ENCODE measurements at regions not wholly inside any gene's neighbourhood (a gene's known extent, or its start where the extent isn't known, plus 50 kb on each side); places are given as distances from the start of the nearest gene placed in this dataset.
"Not testable (repeated sequence)": the region's sequence is repeated elsewhere in the genome, so short reads cannot be mapped to it uniquely, and the experiment has no call there.

DNA sequence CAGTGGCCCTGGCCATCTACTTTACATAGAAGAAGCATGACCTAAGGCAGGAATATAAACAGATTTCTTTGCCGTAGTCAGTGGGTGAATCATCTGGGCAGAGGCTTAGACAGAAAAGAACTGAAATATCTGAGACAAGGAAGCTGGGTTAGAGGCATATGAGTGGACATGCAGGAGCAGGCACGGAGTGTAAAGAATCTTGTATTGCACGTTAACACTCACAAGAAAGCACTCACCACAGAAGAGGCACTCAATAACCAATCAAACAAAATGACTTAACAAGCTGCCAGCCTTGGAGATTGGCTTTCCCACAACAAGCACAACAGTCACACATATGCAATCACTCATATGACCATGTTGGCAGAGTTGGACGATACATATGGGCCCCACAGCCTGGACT lies 364.9 kb downstream of the FOXD4L5 start:
- not testable (repeated sequence) for DNase-seq

DNA sequence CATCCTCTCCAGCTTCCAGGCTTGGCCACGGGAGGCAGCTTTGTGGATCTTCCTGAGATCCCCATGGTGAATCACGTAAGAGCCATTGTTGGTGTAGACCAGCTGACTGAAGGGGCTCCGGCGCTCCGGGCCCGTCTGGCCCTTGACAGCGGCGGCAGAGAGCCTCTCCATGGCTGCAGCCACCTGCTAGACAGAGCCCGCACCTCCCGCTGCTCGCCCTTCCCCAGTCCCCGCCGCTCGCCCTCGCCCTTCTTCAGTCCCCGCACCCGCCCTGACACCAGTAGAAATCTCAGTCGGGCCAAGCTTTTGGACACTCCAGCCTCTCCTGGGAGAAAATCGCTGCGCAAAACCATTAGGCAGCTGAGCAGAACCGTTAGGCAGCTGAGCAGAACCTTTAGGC lies 396.4 kb downstream of the FOXD4L5 start:
- not testable (repeated sequence) for DNase-seq

DNA sequence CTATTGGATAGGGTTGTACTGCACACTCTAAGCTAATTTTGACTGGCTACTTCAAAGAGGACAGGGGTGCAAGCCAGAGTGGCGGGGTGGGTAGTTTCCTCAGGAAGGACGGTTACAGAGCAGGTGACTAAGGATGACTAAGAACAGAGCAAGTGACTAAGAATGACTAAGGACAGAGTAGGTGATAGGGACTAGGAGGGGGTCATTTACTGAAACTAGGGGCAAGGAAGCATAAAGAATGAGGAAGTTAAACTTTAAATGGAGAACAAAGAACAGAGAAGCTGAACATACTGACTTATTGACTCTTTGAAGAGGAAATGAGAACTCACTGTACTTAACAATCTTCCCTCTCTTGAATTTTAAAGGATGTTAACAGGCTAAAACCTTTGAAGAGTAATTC lies 414.4 kb downstream of the FOXD4L5 start:
- peak; percentile 34 to 56 (median 52) for DNase-seq
